HCT116 (cell line): ENCODE measurements at regions not wholly inside any gene's neighbourhood (a gene's known extent, or its start where the extent isn't known, plus 50 kb on each side); places are given as distances from the start of the nearest gene placed in this dataset.

Source experiments
- ATAC-seq: fragments of 200-7000 bp; cut with Tn5 transposase; 2 replicates; pipeline ENCODE4 v1.9.1; 2020; ENCODE audit warnings: mild to moderate bottlenecking, moderate library complexity
- BruUV-seq: library from RNA; stranded (reverse); fragments of 400-500 nt; replicated peaks from 2 replicates; lab custom pipeline; 2021; lab: Mats Ljungman, UMichigan
- CTCF ChIA-PET: fragments of 300-600 bp; sonication (Branson Sonifier 250); formaldehyde crosslinking; loops from one replicate; lab custom pipeline; 2021; ENCODE audit warnings: antibody characterized with exemption; lab: Charles Lee
- POLR2A ChIA-PET: fragments of 300-600, 350-600 bp; sonication (Branson Sonifier 250); formaldehyde crosslinking; loops from one replicate; lab custom pipeline; 2021; ENCODE audit warnings: antibody characterized with exemption; lab: Charles Lee
- RAD21 ChIA-PET, 2 experiments: fragments of 300-600 bp; sonication (Branson Sonifier 250); formaldehyde crosslinking; loops; one replicate each; lab custom pipeline; 2023; ENCODE audit warnings: low total read pairs in 2 of 2; ENCODE audit not compliant: uncharacterized antibody in 2 of 2, unreplicated experiment in 2 of 2, low non-redundant PET in 1 of 2; lab: Charles Lee
- DNase-seq: peaks from one replicate; pipeline ENCODE4 v3.0.0-alpha.2; 2010; ENCODE audit warnings: low read depth, low spot score
- H2AFZ ChIP-seq: fragments of 200-600 bp; shearing (Covaris generic), sonication (generic); 2 replicates; pipeline ENCODE4 v1.6.1; 2017; ENCODE audit warnings: low read depth, mixed run types, mixed read lengths, antibody characterized with exemption, low read length; ENCODE audit not compliant: poor library complexity, severe bottlenecking
- H3K27ac ChIP-seq: 2 replicates; pipeline ENCODE4 v1.5.1; 2012; ENCODE audit warnings: low read depth, low read length
- H3K27me3 ChIP-seq: fragments of 200-600 bp; sonication (generic); 2 replicates; pipeline ENCODE4 v1.6.1; 2016; ENCODE audit warnings: mixed run types, low read length, mixed read lengths; ENCODE audit not compliant: insufficient read depth
- H3K36me3 ChIP-seq, 2 experiments: fragments of 200-500 bp in 1 of 2; fragments of 200-600 bp in 1 of 2; sonication (Bioruptor generic) in 1 of 2; sonication (generic) in 1 of 2; 2 replicates each; pipeline versions ENCODE4 v1.5.1 to v1.6.1; 2014 to 2016; ENCODE audit warnings: low read length in 2 of 2, inconsistent platforms in 1 of 2, mixed read lengths in 1 of 2, mixed run types in 1 of 2; ENCODE audit not compliant: insufficient read depth in 2 of 2, control insufficient read depth in 1 of 2
- H3K4me1 ChIP-seq, 2 experiments: fragments of 200-600 bp in 1 of 2; sonication (generic) in 1 of 2; 2 replicates each; pipeline versions ENCODE4 v1.5.1 to v1.6.1; 2012 to 2017; ENCODE audit warnings: low read length in 2 of 2, inconsistent platforms in 1 of 2, mild to moderate bottlenecking in 1 of 2, mixed read lengths in 1 of 2, mixed run types in 1 of 2, moderate library complexity in 1 of 2; ENCODE audit not compliant: insufficient read depth in 2 of 2, control insufficient read depth in 1 of 2
- H3K4me2 ChIP-seq: fragments of 200-600 bp; sonication (generic); 2 replicates; pipeline ENCODE4 v1.6.1; 2017; ENCODE audit warnings: mixed run types, low read length, mixed read lengths
- H3K4me3 ChIP-seq, 2 experiments: fragments of 200-600 bp in 1 of 2; sonication (generic) in 1 of 2; replicated peaks in 1 of 2; 2 replicates each; pipeline ENCODE4 v1.5.1; 2011 to 2016; ENCODE audit warnings: low read length in 2 of 2, control low read depth in 1 of 2, low read depth in 1 of 2, mild to moderate bottlenecking in 1 of 2, mixed read lengths in 1 of 2, mixed run types in 1 of 2
- H3K79me2 ChIP-seq: fragments of 200-600 bp; sonication (generic); 2 replicates; pipeline ENCODE4 v1.6.1; 2017; ENCODE audit warnings: mild to moderate bottlenecking, mixed run types, low read length, moderate library complexity, mixed read lengths; ENCODE audit not compliant: insufficient read depth
- H3K9ac ChIP-seq: fragments of 200-600 bp; sonication (generic); 2 replicates; pipeline ENCODE4 v1.6.1; 2016; ENCODE audit warnings: low read length, mixed read lengths
- H3K9me2 ChIP-seq: fragments of 200-600 bp; sonication (generic), shearing (Covaris generic); 2 replicates; pipeline ENCODE4 v1.6.1; 2017; ENCODE audit warnings: mixed run types, mild to moderate bottlenecking, moderate library complexity; ENCODE audit not compliant: insufficient read depth
- H3K9me3 ChIP-seq, 2 experiments: fragments of 200-500 bp in 1 of 2; fragments of 200-600 bp in 1 of 2; sonication (Bioruptor generic) in 1 of 2; sonication (generic) in 1 of 2; 2 replicates each; pipeline ENCODE4 v1.6.1; 2014 to 2017; ENCODE audit warnings: low read length in 2 of 2, mixed read lengths in 2 of 2, inconsistent platforms in 1 of 2, low read depth in 1 of 2, mild to moderate bottlenecking in 1 of 2, mixed run types in 1 of 2, moderate library complexity in 1 of 2; ENCODE audit not compliant: control insufficient read depth in 1 of 2, insufficient read depth in 1 of 2
- H4K20me1 ChIP-seq: fragments of 200-600 bp; sonication (generic), shearing (Covaris generic); 2 replicates; pipeline ENCODE4 v1.6.1; 2017; ENCODE audit warnings: mixed run types, mild to moderate bottlenecking, moderate library complexity; ENCODE audit not compliant: insufficient read depth
- CEBPB ChIP-seq: IDR thresholded peaks from 2 replicates; pipeline ENCODE4 v1.6.1; 2012; ENCODE audit warnings: low read depth
- EGR1 ChIP-seq: IDR thresholded peaks from 2 replicates; pipeline ENCODE4 v1.6.1; 2012; ENCODE audit warnings: low read depth
- FOSL1 ChIP-seq: IDR thresholded peaks from 2 replicates; pipeline ENCODE4 v1.6.1; 2012; ENCODE audit warnings: low read depth
- POLR2A ChIP-seq: IDR thresholded peaks from 2 replicates; pipeline ENCODE4 v1.7.0; 2011; ENCODE audit warnings: borderline replicate concordance; ENCODE audit not compliant: insufficient read depth, insufficient read length; ENCODE audit errors: extremely low read depth
- RAD21 ChIP-seq: IDR thresholded peaks from 2 replicates; pipeline ENCODE4 v1.6.1; 2012; ENCODE audit warnings: low read depth, mild to moderate bottlenecking
- SIN3A ChIP-seq: IDR thresholded peaks from 2 replicates; pipeline ENCODE4 v1.6.1; 2012; ENCODE audit warnings: low read depth
- SRF ChIP-seq: IDR thresholded peaks from 2 replicates; pipeline ENCODE4 v1.6.1; 2012; ENCODE audit warnings: low read depth
- YY1 ChIP-seq: IDR thresholded peaks from 2 replicates; pipeline ENCODE4 v1.6.1; 2011; ENCODE audit warnings: low read length, low read depth, moderate library complexity, mild to moderate bottlenecking; ENCODE audit not compliant: insufficient replicate concordance; ENCODE audit errors: extremely low read depth
- ZNF274 ChIP-seq: fragments of 200-500 bp; sonication (Bioruptor generic); IDR thresholded peaks from 2 replicates; pipeline ENCODE4 v1.6.1; 2014; ENCODE audit warnings: mild to moderate bottlenecking, low read depth, low read length, inconsistent platforms
- intact Hi-C: fragments of 100-400 bp; cut with micrococcal nuclease; formaldehyde crosslinking; loops from 2 replicates; pipeline ENCODE4 v1.10.0; 2022
- TF ChIP-seq, protein P1 (sequence below), 3 experiments: fragments of 200-600 bp in 1 of 3; sonication (generic) in 1 of 3; IDR thresholded peaks in 2 of 3; conservative IDR thresholded peaks in 1 of 3; 2 replicates each; pipeline ENCODE4 v1.5.1; 2012 to 2017; ENCODE audit warnings: low read depth in 2 of 3, low read length in 2 of 3, antibody characterized with exemption in 1 of 3, borderline replicate concordance in 1 of 3, control low read depth in 1 of 3, mild to moderate bottlenecking in 1 of 3, mixed read lengths in 1 of 3, mixed run types in 1 of 3, moderate library complexity in 1 of 3; ENCODE audit not compliant: insufficient read depth in 1 of 3
- TF ChIP-seq, protein P2 (sequence below): IDR thresholded peaks from 2 replicates; pipeline ENCODE4 v1.6.1; 2012; ENCODE audit warnings: low read depth
- TF ChIP-seq, protein P3 (sequence below): IDR thresholded peaks from 2 replicates; pipeline ENCODE4 v1.6.1; 2012

DNA sequence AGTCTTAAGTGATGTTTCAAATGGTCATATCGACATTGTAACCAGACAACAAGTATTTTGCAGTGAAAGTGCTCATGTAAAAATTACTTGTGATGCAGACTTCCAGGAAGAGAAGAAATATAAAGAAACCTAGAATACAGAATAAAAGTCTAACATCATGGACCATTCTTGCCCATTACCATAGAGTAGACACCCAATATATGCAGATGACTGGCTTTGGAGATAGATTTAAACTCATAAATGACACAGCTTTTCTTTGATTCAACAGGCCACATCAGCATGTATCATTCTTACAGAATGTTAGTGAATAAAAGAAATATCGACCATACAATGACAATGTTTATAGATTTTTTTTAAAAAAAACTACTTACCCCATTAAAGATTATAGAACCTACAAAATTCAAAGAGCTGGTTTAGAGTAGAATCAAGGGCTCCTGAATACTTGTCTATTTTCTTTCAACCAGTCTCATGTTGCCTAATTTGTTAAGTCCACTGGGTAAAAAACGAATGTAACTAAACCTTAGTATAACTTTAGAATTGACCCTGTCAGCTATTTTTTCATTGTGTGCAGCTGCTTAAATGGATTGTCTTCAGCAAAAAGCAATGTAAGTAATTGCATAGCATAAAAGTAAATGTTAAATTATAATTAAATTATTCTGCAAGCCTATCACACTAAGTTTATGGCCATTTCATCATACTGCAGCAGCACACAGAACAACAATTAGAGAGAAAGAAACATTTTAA is 268.7 kb upstream of the AGTR1 start (continued):
- TF ChIP-seq, protein P1, sequence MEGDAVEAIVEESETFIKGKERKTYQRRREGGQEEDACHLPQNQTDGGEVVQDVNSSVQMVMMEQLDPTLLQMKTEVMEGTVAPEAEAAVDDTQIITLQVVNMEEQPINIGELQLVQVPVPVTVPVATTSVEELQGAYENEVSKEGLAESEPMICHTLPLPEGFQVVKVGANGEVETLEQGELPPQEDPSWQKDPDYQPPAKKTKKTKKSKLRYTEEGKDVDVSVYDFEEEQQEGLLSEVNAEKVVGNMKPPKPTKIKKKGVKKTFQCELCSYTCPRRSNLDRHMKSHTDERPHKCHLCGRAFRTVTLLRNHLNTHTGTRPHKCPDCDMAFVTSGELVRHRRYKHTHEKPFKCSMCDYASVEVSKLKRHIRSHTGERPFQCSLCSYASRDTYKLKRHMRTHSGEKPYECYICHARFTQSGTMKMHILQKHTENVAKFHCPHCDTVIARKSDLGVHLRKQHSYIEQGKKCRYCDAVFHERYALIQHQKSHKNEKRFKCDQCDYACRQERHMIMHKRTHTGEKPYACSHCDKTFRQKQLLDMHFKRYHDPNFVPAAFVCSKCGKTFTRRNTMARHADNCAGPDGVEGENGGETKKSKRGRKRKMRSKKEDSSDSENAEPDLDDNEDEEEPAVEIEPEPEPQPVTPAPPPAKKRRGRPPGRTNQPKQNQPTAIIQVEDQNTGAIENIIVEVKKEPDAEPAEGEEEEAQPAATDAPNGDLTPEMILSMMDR (IDR thresholded peaks at IDR 0.05 in 2 of 3, conservative IDR thresholded peaks at IDR 0.05 in 1 of 3; ENCODE audit: borderline replicate concordance in 1 of 3, insufficient read depth in 1 of 3, low read depth in 2 of 3, low read length in 2 of 3): no peak
- TF ChIP-seq EGR1 (no peak), YY1 (no peak), FOSL1 (no peak)
- TF ChIP-seq, protein P2, sequence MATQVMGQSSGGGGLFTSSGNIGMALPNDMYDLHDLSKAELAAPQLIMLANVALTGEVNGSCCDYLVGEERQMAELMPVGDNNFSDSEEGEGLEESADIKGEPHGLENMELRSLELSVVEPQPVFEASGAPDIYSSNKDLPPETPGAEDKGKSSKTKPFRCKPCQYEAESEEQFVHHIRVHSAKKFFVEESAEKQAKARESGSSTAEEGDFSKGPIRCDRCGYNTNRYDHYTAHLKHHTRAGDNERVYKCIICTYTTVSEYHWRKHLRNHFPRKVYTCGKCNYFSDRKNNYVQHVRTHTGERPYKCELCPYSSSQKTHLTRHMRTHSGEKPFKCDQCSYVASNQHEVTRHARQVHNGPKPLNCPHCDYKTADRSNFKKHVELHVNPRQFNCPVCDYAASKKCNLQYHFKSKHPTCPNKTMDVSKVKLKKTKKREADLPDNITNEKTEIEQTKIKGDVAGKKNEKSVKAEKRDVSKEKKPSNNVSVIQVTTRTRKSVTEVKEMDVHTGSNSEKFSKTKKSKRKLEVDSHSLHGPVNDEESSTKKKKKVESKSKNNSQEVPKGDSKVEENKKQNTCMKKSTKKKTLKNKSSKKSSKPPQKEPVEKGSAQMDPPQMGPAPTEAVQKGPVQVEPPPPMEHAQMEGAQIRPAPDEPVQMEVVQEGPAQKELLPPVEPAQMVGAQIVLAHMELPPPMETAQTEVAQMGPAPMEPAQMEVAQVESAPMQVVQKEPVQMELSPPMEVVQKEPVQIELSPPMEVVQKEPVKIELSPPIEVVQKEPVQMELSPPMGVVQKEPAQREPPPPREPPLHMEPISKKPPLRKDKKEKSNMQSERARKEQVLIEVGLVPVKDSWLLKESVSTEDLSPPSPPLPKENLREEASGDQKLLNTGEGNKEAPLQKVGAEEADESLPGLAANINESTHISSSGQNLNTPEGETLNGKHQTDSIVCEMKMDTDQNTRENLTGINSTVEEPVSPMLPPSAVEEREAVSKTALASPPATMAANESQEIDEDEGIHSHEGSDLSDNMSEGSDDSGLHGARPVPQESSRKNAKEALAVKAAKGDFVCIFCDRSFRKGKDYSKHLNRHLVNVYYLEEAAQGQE: no peak

- H2AFZ ChIP-seq: no peak overlapping the region
- DNase-seq (no peak), ATAC-seq (no peak)
- H3K79me2 ChIP-seq: no peaks in the 10 kb centered on the region
- no TSS peak for BruUV-seq
- H3K4me2 ChIP-seq: no peak overlapping the region
- no peaks in the 10 kb centered on the region for H3K9me2 ChIP-seq
- no peaks in the 10 kb centered on the region for H3K4me1 ChIP-seq
- H3K36me3 ChIP-seq: no peaks in the 10 kb centered on the region
- H4K20me1 ChIP-seq: no peaks in the 10 kb centered on the region
- RAD21 ChIA-PET: no interaction called here
- intact Hi-C loops: no loop called here
- no peak overlapping the region for H3K4me3 ChIP-seq
- H3K9ac ChIP-seq: no peak overlapping the region
- no peaks in the 10 kb centered on the region for H3K9me3 ChIP-seq
- CTCF ChIA-PET: no interaction called here
- POLR2A ChIA-PET: no interaction called here
- no peaks in the 10 kb centered on the region for H3K27me3 ChIP-seq
- H3K27ac ChIP-seq: no peak overlapping the region
- no peak for TF ChIP-seq SRF
- no peak for TF ChIP-seq POLR2A
- no peak for TF ChIP-seq SIN3A
- TF ChIP-seq, protein P3, sequence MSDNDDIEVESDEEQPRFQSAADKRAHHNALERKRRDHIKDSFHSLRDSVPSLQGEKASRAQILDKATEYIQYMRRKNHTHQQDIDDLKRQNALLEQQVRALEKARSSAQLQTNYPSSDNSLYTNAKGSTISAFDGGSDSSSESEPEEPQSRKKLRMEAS: no peak
- no peak for TF ChIP-seq RAD21
- TF ChIP-seq, protein P2: no peak
- TF ChIP-seq CEBPB: no peak
- no peak for TF ChIP-seq EGR1
- no peak for TF ChIP-seq ZNF274
Measured at GRCh38 chr3:148433665-148434064, 264.0 kb upstream of the AGTR1 start.
